Activated T-cell treated with anti-CD3 and anti-CD28 coated beads, Interleukin-2, amount 50 U/mL, for 24 hours (primary cell): ENCODE measurements at regions not wholly inside any gene's neighbourhood (a gene's known extent, or its start where the extent isn't known, plus 50 kb on each side); places are given as distances from the start of the nearest gene placed in this dataset.

ENCODE experiments used
- DNase-seq: peaks from one replicate; pipeline ENCODE4 v3.0.0-alpha.2; 2020
- H3K27ac Mint-ChIP-seq: 2 replicates; pipeline ENCODE4 v1.8.0; 2020; ENCODE audit warnings: mild to moderate bottlenecking, mixed read lengths
- H3K27me3 Mint-ChIP-seq: 2 replicates; pipeline ENCODE4 v1.8.0; 2020; ENCODE audit warnings: mixed read lengths
- H3K36me3 Mint-ChIP-seq: 2 replicates; pipeline ENCODE4 v1.8.0; 2020; ENCODE audit warnings: low read depth, mixed read lengths
- H3K4me1 Mint-ChIP-seq: 2 replicates; pipeline ENCODE4 v1.8.0; 2020; ENCODE audit warnings: low read depth, mixed read lengths
- H3K4me3 Mint-ChIP-seq: 2 replicates; pipeline ENCODE4 v1.8.0; 2020; ENCODE audit warnings: mild to moderate bottlenecking, moderate library complexity, mixed read lengths
- H3K9me3 Mint-ChIP-seq: 2 replicates; pipeline ENCODE4 v1.8.0; 2020; ENCODE audit warnings: mixed read lengths

DNA sequence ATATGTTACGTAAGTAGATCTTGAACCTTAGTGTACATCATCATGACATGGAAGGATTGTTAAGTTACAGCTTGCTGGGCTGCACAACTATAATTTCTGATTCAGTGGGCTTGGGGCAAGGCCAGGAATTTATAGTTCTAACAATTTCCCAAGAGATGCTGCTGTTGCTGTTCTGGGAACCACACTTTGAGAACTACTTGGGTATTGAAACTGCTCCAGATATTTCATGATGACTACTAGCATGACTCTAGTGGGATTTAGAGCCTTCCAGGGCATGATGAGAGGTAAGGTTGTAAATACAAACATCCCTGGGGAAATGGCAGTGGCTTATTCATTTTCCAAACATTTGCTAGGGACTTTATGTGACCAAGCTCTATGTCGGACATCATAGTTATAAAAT, 904.8 kb upstream of the SEL1L start:
- peaks cover 15% of the 10 kb centered on the region for H3K9me3 Mint-ChIP-seq
- H3K27ac Mint-ChIP-seq, result no peak overlapping the region
- H3K36me3 Mint-ChIP-seq, result no peaks in the 10 kb centered on the region
- DNase-seq, result no peak
- no peaks in the 10 kb centered on the region for H3K27me3 Mint-ChIP-seq
- H3K4me1 Mint-ChIP-seq, result no peaks in the 10 kb centered on the region
- H3K4me3 Mint-ChIP-seq, result no peak overlapping the region

DNA sequence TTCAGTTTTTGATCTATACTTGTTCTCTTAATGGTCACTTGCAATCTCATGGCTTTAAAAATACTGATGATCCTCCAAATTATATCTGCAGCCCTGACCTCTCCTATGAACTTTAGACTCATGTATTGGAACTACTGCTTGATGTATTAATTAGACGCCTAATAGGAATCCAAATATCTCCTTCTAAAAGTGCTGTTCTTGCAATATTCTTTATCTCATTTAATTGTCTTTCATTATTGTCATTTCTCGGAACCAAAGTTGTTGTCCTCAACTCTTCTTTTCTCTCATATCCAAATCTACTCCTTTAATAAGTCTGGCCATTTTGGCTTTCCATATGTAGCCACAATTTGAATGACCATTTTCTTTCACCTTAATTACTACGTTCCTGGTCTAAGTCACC, 907.6 kb upstream of the SEL1L start:
- H3K27me3 Mint-ChIP-seq, result no peaks in the 10 kb centered on the region
- H3K9me3 Mint-ChIP-seq, result peaks cover 14% of the 10 kb centered on the region
- no peak overlapping the region for H3K4me3 Mint-ChIP-seq
- H3K4me1 Mint-ChIP-seq, result no peaks in the 10 kb centered on the region
- no peak for DNase-seq
- H3K27ac Mint-ChIP-seq, result no peak overlapping the region
- H3K36me3 Mint-ChIP-seq, result no peaks in the 10 kb centered on the region

DNA sequence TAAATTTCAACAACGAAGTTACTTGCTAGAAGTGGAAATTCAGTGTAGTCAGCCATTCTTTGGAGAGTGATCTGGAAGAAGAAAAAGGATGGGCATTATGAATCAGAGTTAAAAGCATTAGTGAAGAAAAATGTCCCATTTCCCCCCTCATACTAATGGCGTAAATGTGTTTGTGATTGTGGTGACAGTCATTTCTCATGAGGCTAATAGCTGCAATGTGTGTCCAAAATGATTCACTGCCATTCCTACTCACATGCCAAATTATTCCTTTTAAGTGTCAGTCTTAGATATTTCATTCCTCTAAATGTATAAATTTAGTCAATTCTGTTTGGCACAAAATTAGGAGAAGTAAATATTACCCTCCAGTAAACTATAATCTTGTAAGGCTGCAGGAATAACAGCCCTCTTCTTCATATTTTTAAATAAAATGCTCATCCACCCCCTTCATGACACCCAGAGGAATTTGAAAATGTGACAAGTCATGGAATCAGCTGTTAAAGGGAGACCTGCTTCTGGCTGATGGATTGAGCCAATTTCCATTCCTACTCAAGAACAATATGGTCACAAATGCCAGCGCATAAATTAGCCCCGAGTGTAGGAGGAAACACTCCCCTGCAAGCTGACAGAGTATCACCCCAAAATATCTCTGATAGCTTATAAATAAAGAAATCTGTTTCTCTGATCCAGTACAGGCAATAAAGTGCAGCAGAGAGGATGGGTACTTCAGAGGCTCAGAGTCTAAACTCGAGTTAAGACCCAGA, 912.3 kb upstream of the SEL1L start:
- H3K9me3 Mint-ChIP-seq, result peaks cover 16% of the 10 kb centered on the region

DNA sequence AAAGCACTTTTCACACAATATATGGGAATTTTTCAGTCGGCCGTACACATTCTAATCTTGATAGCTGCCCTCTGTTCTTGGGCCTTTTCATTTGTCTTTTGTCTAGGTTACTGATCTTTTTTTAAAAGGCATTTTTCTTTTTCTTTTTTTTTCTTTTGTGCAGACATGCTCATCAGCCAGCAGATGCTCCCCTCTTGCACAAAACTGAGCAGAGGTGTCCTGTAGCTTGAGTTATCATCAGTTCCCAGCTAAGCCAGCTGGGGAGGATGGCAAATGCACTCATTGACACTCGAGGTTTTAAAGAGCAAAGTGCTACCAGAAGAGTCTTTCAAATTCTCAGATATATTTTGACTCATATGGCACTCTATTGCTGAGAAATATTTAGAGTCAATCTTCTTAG, 913.9 kb upstream of the SEL1L start:
- Mint-ChIP-seq H3K4me3 (no peak overlapping the region), H3K9me3 (peaks cover 9% of the 10 kb centered on the region), H3K27me3 (no peaks in the 10 kb centered on the region), H3K4me1 (no peaks in the 10 kb centered on the region), H3K36me3 (no peaks in the 10 kb centered on the region), H3K27ac (no peak overlapping the region)
- no peak for DNase-seq

More for the DNA sequence above, 912.3 kb upstream of the SEL1L start:
- no peak for DNase-seq
- Mint-ChIP-seq H3K36me3 (no peaks in the 10 kb centered on the region), H3K4me1 (no peaks in the 10 kb centered on the region), H3K27me3 (no peaks in the 10 kb centered on the region), H3K4me3 (no peak overlapping the region), H3K27ac (no peak overlapping the region)

DNA sequence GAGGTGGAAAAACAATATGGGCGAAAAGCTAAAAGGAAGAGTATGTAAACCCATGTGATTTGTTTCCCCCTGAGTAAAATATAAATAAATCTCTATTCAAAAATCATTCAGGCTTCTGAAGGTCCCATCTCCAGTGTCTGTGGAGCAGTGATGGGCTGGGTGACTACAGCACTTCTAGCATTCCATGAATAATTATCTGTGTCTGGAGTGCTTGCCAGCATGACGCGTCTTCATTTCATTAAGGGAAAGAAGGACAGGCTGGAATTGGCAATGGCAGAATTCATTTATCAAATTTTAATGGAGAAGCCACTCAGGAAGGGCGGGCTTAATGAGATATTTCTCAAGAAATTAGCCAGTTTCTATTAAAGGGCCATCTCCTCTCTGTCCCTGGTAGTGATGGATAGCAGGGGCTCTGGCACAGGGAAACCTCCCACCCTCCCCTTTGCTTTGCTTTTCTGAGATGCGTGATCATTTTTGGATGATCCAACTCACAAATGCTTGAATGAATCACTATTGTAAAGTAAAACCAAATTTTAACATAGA, 916.3 kb upstream of the SEL1L start:
- Mint-ChIP-seq H3K27ac (no peak overlapping the region), H3K36me3 (no peaks in the 10 kb centered on the region), H3K4me3 (no peak overlapping the region), H3K27me3 (no peaks in the 10 kb centered on the region), H3K4me1 (no peaks in the 10 kb centered on the region), H3K9me3 (peaks cover 14% of the 10 kb centered on the region)
- no peak for DNase-seq

DNA sequence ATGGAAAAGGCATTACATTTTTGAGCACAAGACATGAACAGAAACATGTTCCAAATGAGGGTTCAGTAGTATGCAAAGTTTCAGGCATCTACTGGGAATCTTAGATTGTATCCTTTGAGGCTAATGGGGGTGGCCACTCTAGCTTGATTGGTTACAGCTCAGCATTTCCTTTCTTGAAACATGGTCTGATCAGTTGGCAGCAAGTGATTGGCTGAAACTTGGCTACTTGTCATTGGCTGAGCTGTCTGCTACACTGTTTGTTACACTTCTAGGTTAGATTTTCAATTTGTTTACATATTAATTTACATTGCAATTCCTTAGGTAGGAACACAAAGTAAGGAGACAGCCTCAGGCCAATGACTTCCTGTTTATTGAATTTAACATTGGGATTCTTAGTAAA, 918.0 kb upstream of the SEL1L start:
- no peak for DNase-seq
- peaks cover 14% of the 10 kb centered on the region for H3K9me3 Mint-ChIP-seq
- H3K27me3 Mint-ChIP-seq, result no peaks in the 10 kb centered on the region
- no peak overlapping the region for H3K4me3 Mint-ChIP-seq
- no peak overlapping the region for H3K27ac Mint-ChIP-seq
- H3K4me1 Mint-ChIP-seq, result no peaks in the 10 kb centered on the region
- H3K36me3 Mint-ChIP-seq, result no peaks in the 10 kb centered on the region

DNA sequence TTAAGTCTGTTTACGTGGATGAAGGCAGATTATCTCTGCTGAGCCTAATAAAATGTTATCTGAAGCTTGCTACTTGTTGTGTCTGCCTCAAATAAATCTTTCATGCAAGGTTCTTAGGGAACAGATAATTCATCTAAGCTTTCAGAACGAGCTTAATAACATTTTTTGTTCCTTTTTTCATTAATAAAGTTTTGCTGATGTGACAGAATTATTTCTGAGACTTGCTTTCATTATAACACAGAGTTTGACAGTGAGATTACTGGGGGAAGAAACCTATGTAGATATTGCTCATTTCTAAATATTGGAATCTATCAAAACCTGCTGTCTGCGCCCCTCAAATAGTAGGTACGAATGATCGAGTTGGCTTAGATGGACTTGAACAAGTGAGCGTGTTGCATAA, 948.7 kb upstream of the SEL1L start:
- Mint-ChIP-seq H3K27me3 (no peaks in the 10 kb centered on the region), H3K4me3 (no peak overlapping the region), H3K36me3 (no peaks in the 10 kb centered on the region), H3K9me3 (peaks cover 19% of the 10 kb centered on the region), H3K27ac (no peak overlapping the region), H3K4me1 (no peaks in the 10 kb centered on the region)
- no peak for DNase-seq

DNA sequence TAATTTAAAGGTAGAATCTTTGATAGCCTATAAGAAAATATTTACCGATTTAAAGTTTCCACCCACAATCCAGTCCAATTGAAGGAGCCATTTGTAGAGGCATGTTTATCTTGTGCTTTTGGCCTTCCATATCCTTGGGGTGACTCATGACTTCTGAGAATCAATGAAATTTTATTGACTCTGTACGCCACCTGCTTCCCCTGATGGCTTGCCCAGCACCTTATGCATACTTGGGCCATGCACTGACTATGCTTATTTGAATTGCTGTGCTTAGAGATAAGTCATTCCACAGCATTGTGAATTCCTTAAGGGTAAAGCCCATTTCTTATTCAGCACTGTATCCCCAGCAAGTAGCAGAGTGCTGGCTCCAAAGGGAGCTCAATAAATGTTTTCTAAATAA, 954.8 kb upstream of the SEL1L start:
- DNase-seq, result no peak
- peaks cover 14% of the 10 kb centered on the region for H3K9me3 Mint-ChIP-seq
- H3K27ac Mint-ChIP-seq, result no peak overlapping the region
- H3K4me3 Mint-ChIP-seq, result no peak overlapping the region
- no peaks in the 10 kb centered on the region for H3K4me1 Mint-ChIP-seq
- no peaks in the 10 kb centered on the region for H3K27me3 Mint-ChIP-seq
- no peaks in the 10 kb centered on the region for H3K36me3 Mint-ChIP-seq

DNA sequence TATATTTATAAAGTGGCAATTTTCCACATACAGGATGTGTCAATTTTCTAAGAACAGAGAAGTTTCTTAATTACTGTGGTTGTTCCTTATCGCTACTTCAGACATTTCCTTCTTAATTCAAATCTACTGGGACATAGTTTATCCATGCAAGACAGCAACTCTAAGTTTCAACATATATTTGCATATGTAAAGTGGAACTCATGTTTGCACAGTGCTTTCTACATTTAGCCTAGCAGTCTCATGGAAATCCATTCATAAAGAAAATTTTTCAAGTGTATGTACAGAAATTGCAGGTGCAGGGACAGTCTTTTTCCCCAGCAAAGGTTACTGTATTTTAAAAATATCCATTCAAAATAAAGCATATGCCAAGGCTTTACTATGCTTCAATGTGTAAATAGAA, 956.7 kb upstream of the SEL1L start:
- Mint-ChIP-seq H3K36me3 (no peaks in the 10 kb centered on the region), H3K4me3 (no peak overlapping the region), H3K27ac (no peak overlapping the region), H3K9me3 (peaks cover 12% of the 10 kb centered on the region), H3K4me1 (no peaks in the 10 kb centered on the region), H3K27me3 (no peaks in the 10 kb centered on the region)
- no peak for DNase-seq

DNA sequence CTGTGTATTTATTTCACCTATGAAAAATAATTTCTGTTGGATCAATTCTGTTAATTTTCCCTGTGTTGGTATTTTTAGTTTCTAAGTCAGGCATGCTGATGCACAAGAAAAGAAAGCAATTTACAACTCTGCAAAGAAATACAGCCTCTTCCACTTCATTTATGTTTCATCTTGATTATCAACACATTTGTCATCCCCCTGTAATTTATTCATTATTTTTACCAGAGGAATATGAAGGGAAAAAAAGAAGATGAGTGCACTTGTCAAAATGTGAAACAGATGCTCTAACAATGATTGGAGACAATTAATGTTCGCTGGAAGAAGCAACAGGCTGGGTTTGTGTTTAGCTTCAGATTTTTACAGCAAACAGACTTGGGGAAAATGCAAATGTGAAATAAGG, 958.5 kb upstream of the SEL1L start:
- no peaks in the 10 kb centered on the region for H3K36me3 Mint-ChIP-seq
- no peak for DNase-seq

DNA sequence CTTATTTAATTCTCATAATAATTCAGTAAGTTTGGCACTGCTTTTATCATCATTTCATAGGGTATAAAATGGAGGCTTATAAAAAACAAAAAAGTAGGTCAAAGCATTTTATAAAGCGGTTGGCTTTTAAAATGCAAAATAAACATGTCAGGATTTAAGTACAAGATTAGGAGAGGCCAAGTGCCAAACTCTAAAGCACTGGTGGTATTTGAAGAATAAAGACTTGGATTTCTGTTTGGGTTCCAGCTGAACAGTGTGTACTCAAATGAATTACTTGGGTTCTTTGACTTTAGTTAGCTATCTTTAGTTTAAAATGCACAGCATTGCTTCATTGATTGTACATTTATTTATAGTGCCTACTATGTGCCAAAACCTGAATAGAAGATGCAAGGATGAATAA, 966.6 kb upstream of the SEL1L start:
- no peak overlapping the region for H3K4me3 Mint-ChIP-seq
- no peaks in the 10 kb centered on the region for H3K4me1 Mint-ChIP-seq
- no peaks in the 10 kb centered on the region for H3K36me3 Mint-ChIP-seq

More for the DNA sequence above, 958.5 kb upstream of the SEL1L start:
- Mint-ChIP-seq H3K9me3 (peaks cover 13% of the 10 kb centered on the region), H3K27ac (no peak overlapping the region), H3K4me1 (no peaks in the 10 kb centered on the region), H3K27me3 (no peaks in the 10 kb centered on the region), H3K4me3 (no peak overlapping the region)

DNA sequence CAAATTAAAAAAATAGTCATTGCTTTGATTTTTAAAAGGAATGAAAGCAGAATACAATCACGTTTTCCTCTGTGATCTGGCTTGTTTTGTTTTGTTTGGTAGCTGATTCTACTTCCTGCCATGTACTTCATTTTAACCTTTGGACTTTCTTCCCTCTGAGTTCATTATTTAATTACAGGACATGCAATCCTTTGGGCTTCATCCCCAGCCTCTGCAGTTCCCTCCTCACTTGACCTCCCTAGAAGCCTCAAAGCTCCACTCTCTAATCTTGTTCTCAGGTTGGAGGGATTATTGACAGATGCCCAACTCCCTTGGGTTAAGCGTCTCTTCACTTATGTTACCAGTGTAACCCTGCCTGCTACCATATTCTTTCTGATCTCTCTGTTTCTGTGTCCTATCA, 967.9 kb upstream of the SEL1L start:
- H3K9me3 Mint-ChIP-seq, result peaks cover 3% of the 10 kb centered on the region
- no peak overlapping the region for H3K4me3 Mint-ChIP-seq
- H3K36me3 Mint-ChIP-seq, result no peaks in the 10 kb centered on the region
- H3K27me3 Mint-ChIP-seq, result no peaks in the 10 kb centered on the region
- DNase-seq, result no peak
- no peaks in the 10 kb centered on the region for H3K4me1 Mint-ChIP-seq
- no peak overlapping the region for H3K27ac Mint-ChIP-seq

More for the DNA sequence above, 966.6 kb upstream of the SEL1L start:
- Mint-ChIP-seq H3K27ac (no peak overlapping the region), H3K9me3 (peaks cover 6% of the 10 kb centered on the region), H3K27me3 (no peaks in the 10 kb centered on the region)
- DNase-seq, result no peak

DNA sequence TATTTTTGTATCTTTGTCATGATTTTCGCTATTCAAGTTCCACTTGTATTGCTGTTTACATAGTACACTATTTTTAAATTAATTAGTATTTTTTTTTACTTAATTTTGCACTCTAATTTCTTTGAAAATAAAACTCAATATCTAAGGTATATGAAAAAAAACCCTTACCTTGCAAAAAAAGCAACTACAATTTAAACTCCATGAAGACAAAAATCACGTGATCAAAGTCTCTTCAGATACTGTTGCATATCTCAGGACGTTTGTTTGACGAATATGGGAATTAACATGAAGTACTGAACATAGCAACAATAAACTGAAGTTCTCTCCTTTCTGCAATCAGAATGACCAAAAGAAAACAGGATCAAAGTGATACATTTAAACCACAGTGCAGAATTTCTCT, 968.4 kb upstream of the SEL1L start:
- H3K36me3 Mint-ChIP-seq, result no peaks in the 10 kb centered on the region
- no peaks in the 10 kb centered on the region for H3K27me3 Mint-ChIP-seq
- no peak for DNase-seq
- H3K27ac Mint-ChIP-seq, result no peak overlapping the region
- peaks cover 4% of the 10 kb centered on the region for H3K9me3 Mint-ChIP-seq
- H3K4me3 Mint-ChIP-seq, result no peak overlapping the region
- no peaks in the 10 kb centered on the region for H3K4me1 Mint-ChIP-seq

DNA sequence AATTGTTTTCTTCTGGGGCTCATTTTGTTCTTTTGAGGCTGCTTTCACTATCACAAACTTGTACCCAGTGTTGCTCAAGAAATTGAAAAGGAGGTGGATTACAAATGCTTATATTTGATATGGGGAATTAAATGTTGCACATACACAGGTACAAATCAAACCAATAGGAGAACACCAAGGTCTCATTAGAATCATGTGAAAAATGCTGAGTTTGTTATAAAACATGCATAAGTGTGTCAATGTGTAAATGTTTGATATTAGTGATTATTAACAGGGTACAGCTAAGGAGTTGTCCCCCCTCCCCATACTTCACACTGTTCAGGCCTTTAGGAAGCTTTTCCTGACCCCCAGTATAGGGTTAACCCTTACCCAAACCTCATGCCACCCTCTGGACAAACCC, 971.2 kb upstream of the SEL1L start:
- peaks cover 5% of the 10 kb centered on the region for H3K9me3 Mint-ChIP-seq
- no peak overlapping the region for H3K27ac Mint-ChIP-seq
- no peaks in the 10 kb centered on the region for H3K36me3 Mint-ChIP-seq

DNA sequence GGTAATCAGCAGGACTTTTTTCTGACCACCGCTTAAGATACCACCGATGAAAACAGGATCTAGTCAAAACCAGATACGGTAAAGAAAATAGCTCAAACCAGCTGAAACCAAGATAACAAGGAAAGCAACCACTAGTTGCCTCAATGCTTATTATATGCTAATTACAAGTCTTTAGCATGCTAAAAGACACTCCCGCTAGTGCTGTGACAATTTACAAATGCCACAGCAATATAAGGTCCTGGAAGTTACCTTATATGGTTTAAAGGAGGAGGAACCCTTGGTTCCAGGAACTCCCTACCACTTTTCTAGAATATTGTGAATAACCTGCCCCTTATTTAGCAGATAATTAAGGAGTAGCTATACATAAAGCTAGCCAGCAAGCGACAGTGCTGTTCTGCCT, 976.4 kb upstream of the SEL1L start:
- peaks cover 11% of the 10 kb centered on the region for H3K9me3 Mint-ChIP-seq
- H3K27ac Mint-ChIP-seq, result no peak overlapping the region
- H3K27me3 Mint-ChIP-seq, result no peaks in the 10 kb centered on the region
- no peak overlapping the region for H3K4me3 Mint-ChIP-seq
- no peak for DNase-seq
- no peaks in the 10 kb centered on the region for H3K36me3 Mint-ChIP-seq
- no peaks in the 10 kb centered on the region for H3K4me1 Mint-ChIP-seq

More for the DNA sequence above, 971.2 kb upstream of the SEL1L start:
- no peak overlapping the region for H3K4me3 Mint-ChIP-seq
- no peaks in the 10 kb centered on the region for H3K4me1 Mint-ChIP-seq
- H3K27me3 Mint-ChIP-seq, result no peaks in the 10 kb centered on the region
- DNase-seq, result no peak
